ENCODE measurements at regions not wholly inside any gene's neighbourhood (a gene's known extent, or its start where the extent isn't known, plus 50 kb on each side); places are given as distances from the start of the nearest gene placed in this dataset.

- no peaks in the 10 kb centered on the region for H3K4me1 ChIP-seq (ENCODE audit: control insufficient read depth in 1 of 2, insufficient read depth in 2 of 2, low read depth in 1 of 2, low read length in 1 of 2)
- no peak overlapping the region for H2AFZ ChIP-seq (ENCODE audit: low read depth)
- no peak overlapping the region for H3K4me3 ChIP-seq (ENCODE audit: low read depth in 2 of 2, low read length in 1 of 2)
- H3F3A ChIP-seq (replicated peaks; ENCODE audit: insufficient read depth), result no peaks in the 10 kb centered on the region
- H3K4me2 ChIP-seq, result no peak overlapping the region
- POLR2A ChIA-PET, result no interaction called here
- 51% methylated on average over 9 of the region's 9 CpGs for WGBS (ENCODE audit: low lambda C conversion rate)
- no peaks in the 10 kb centered on the region for H3K9me3 ChIP-seq
- no peak overlapping the region for H3K9ac ChIP-seq
- no peaks in the 10 kb centered on the region for H4K20me1 ChIP-seq (ENCODE audit: insufficient read depth)
- no peaks in the 10 kb centered on the region for H3K9me2 ChIP-seq
- H3K27ac ChIP-seq (ENCODE audit: low read depth in 2 of 2, low read length in 1 of 2), result no peak overlapping the region
- TF ChIP-seq GATA2 (CRISPR knock-in tag; IDR thresholded peaks at IDR 0.05) (no peak), SIN3A (IDR thresholded peaks at IDR 0.05; ENCODE audit: borderline replicate concordance, low read depth, low read length) (no peak), EZH2phosphoT487 (IDR thresholded peaks at IDR 0.05; ENCODE audit: borderline replicate concordance, low read depth) (no peak), MXI1 (IDR thresholded peaks at IDR 0.05; ENCODE audit: low read depth, low read length) (no peak), MEF2A (IDR thresholded peaks at IDR 0.05; ENCODE audit: borderline replicate concordance, low read depth) (no peak), RCOR1 (IDR thresholded peaks at IDR 0.05; ENCODE audit: low read length) (no peak), MAX (IDR thresholded peaks at IDR 0.05; ENCODE audit: low read depth) (no peak), GABPA (IDR thresholded peaks at IDR 0.05; ENCODE audit: low read depth) (no peak), POLR2AphosphoS5 (IDR thresholded peaks at IDR 0.05; ENCODE audit: low read depth, low read length) (no peak), YY1 (IDR thresholded peaks at IDR 0.05; ENCODE audit: low read depth) (no peak), JUND (IDR thresholded peaks at IDR 0.05) (no peak)
- CTCF ChIA-PET, result no interaction called here
- H3K27me3 ChIP-seq (ENCODE audit: insufficient read depth), result no peaks in the 10 kb centered on the region
- H3K36me3 ChIP-seq (replicated peaks in 1 of 2; ENCODE audit: control insufficient read depth in 1 of 2, insufficient read depth in 2 of 2, low read length in 1 of 2), result no peaks in the 10 kb centered on the region
- H3K79me2 ChIP-seq (ENCODE audit: insufficient read depth), result no peaks in the 10 kb centered on the region
- DNase-seq, result no peak
Measured at GRCh38 chr14:65927931-65928356, 515.4 kb downstream of the FUT8 start.

DNA sequence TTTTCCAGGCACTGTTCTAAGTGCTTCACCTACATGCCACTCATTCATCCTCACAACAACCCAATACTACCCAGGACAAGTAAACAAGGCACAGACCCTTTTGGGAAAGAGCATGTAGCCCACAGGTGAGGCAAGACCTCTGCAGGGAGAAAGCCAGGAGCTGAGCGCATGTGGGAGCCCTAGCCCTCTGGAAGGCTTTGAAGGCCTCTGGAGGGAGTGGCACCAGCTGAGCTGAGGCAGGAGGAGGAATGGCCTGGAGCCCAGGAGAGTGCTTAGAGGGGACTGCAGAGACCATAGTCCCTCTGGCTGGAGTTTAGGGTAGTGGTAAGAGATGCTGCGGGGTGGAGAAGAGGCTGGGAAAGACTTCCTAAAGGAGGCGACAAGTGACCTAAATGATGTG lies 516.5 kb downstream of the FUT8 start:
- H3K79me2 ChIP-seq (ENCODE audit: insufficient read depth), result no peaks in the 10 kb centered on the region
- no peak overlapping the region for H3K27ac ChIP-seq (ENCODE audit: low read depth in 2 of 2, low read length in 1 of 2)
- no peaks in the 10 kb centered on the region for H3K9me2 ChIP-seq
- no peaks in the 10 kb centered on the region for H3K4me1 ChIP-seq (ENCODE audit: control insufficient read depth in 1 of 2, insufficient read depth in 2 of 2, low read depth in 1 of 2, low read length in 1 of 2)
- POLR2A ChIA-PET, result no interaction called here
- no peaks in the 10 kb centered on the region for H3K9me3 ChIP-seq
- TF ChIP-seq FOSL2 (IDR thresholded peaks at IDR 0.05; ENCODE audit: borderline replicate concordance, low read depth) (no peak), TEAD4 (IDR thresholded peaks at IDR 0.05; ENCODE audit: borderline replicate concordance, insufficient read depth) (no peak), RAD21 (IDR thresholded peaks at IDR 0.05; ENCODE audit: low read length) (no peak), RCOR1 (IDR thresholded peaks at IDR 0.05; ENCODE audit: low read length) (no peak), MEF2A (IDR thresholded peaks at IDR 0.05; ENCODE audit: borderline replicate concordance, low read depth) (no peak), FOXM1 (IDR thresholded peaks at IDR 0.05; ENCODE audit: low read depth) (no peak), CHD2 (IDR thresholded peaks at IDR 0.05; ENCODE audit: low read length, partially characterized antibody) (no peak), ELF1 (IDR thresholded peaks at IDR 0.05) (no peak)
- no peaks in the 10 kb centered on the region for H4K20me1 ChIP-seq (ENCODE audit: insufficient read depth)
- no peak overlapping the region for H3K9ac ChIP-seq
- WGBS (ENCODE audit: low lambda C conversion rate), result 73% methylated on average over 3 of the region's 3 CpGs
- no peaks in the 10 kb centered on the region for H3K27me3 ChIP-seq (ENCODE audit: insufficient read depth)
- H3K36me3 ChIP-seq (replicated peaks in 1 of 2; ENCODE audit: control insufficient read depth in 1 of 2, insufficient read depth in 2 of 2, low read length in 1 of 2), result no peaks in the 10 kb centered on the region
- CTCF ChIA-PET, result no interaction called here
- H2AFZ ChIP-seq (ENCODE audit: low read depth), result no peak overlapping the region
- no peaks in the 10 kb centered on the region for H3F3A ChIP-seq (replicated peaks; ENCODE audit: insufficient read depth)
- no peak overlapping the region for H3K4me3 ChIP-seq (ENCODE audit: low read depth in 2 of 2, low read length in 1 of 2)
- no peak overlapping the region for H3K4me2 ChIP-seq
- DNase-seq, result no peak

Measured in SK-N-SH (cell line).